ENCODE measurements at regions not wholly inside any gene's neighbourhood (a gene's known extent, or its start where the extent isn't known, plus 50 kb on each side); places are given as distances from the start of the nearest gene placed in this dataset.

DNA sequence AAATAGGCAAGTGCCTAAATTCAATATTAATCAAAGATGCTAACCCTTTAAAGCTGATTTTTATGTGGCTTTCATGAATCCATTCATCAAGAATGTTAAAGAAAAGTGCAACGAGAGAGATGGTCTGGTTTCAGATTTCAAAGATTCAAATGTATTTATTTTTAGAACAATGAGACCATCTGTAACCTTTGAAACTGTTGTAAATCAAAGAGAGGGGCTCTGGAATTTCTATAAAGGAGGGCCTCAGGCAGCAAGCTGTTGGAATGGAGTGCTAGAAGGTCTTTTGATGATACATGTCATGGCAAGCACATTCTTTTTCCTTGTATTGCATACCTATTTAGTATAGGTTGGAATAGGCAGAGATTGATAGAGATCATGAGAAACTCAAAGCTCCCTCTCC lies 433.0 kb downstream of the LRIG3 start:
- H3K9me2 ChIP-seq = no peaks in the 10 kb centered on the region
- H3F3A ChIP-seq (replicated peaks; ENCODE audit: insufficient read depth) = no peaks in the 10 kb centered on the region

DNA sequence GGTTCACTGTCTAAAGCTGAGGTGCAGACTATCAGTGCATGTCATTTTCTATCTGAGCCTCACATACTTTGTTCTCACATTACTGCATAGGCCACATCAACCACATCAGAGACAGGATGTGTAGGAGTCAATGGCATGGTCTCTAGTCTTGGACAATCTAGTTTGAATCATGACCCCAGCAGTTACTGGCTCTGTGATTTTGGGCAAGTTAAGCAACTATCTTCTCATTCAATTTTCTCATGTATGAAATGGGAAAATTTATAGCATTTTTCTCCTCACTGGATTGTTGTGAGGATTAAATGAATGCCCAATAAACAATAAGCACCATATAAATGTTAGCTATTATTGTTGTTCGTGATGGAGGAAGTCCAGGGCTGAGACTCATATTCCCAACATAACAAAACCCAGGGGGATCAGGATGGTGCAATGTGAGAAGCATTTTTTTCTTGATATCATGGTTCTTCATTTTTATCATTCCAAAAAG lies 432.6 kb downstream of the LRIG3 start:
- H3K27ac ChIP-seq (ENCODE audit: low read depth in 2 of 2, low read length in 1 of 2) = peak overlapping the region in 1 of 2 experiments; percentile 45; a peak in 1 of 4 replicates
- 25% methylated on average over 1 of the region's 1 CpG for WGBS (ENCODE audit: low lambda C conversion rate)
- H3K36me3 ChIP-seq (replicated peaks in 1 of 2; ENCODE audit: control insufficient read depth in 1 of 2, insufficient read depth in 2 of 2, low read length in 1 of 2) = no peaks in the 10 kb centered on the region
- no peak overlapping the region for H3K4me3 ChIP-seq (ENCODE audit: low read depth in 2 of 2, low read length in 1 of 2)
- H2AFZ ChIP-seq (ENCODE audit: low read depth) = no peak overlapping the region
- no peaks in the 10 kb centered on the region for H3F3A ChIP-seq (replicated peaks; ENCODE audit: insufficient read depth)
- ChIA-PET POLR2A (no interaction called here), CTCF (no interaction called here)
- no peaks in the 10 kb centered on the region for H3K79me2 ChIP-seq (ENCODE audit: insufficient read depth)
- H3K4me1 ChIP-seq (ENCODE audit: control insufficient read depth in 1 of 2, insufficient read depth in 2 of 2, low read depth in 1 of 2, low read length in 1 of 2) = no peaks in the 10 kb centered on the region
- TF ChIP-seq, protein P1, sequence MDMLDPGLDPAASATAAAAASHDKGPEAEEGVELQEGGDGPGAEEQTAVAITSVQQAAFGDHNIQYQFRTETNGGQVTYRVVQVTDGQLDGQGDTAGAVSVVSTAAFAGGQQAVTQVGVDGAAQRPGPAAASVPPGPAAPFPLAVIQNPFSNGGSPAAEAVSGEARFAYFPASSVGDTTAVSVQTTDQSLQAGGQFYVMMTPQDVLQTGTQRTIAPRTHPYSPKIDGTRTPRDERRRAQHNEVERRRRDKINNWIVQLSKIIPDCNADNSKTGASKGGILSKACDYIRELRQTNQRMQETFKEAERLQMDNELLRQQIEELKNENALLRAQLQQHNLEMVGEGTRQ (IDR thresholded peaks at IDR 0.05; ENCODE audit: borderline replicate concordance, low read depth, low read length) = no peak
- TF ChIP-seq, protein P2, sequence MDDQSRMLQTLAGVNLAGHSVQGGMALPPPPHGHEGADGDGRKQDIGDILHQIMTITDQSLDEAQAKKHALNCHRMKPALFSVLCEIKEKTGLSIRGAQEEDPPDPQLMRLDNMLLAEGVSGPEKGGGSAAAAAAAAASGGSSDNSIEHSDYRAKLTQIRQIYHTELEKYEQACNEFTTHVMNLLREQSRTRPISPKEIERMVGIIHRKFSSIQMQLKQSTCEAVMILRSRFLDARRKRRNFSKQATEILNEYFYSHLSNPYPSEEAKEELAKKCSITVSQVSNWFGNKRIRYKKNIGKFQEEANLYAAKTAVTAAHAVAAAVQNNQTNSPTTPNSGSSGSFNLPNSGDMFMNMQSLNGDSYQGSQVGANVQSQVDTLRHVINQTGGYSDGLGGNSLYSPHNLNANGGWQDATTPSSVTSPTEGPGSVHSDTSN (IDR thresholded peaks at IDR 0.05) = no peak
- no peak for TF ChIP-seq TEAD4 (IDR thresholded peaks at IDR 0.05; ENCODE audit: borderline replicate concordance, insufficient read depth)
- no peak for TF ChIP-seq ELF1 (IDR thresholded peaks at IDR 0.05)
- no peak for TF ChIP-seq MXI1 (IDR thresholded peaks at IDR 0.05; ENCODE audit: low read depth, low read length)
- TF ChIP-seq, protein P3, sequence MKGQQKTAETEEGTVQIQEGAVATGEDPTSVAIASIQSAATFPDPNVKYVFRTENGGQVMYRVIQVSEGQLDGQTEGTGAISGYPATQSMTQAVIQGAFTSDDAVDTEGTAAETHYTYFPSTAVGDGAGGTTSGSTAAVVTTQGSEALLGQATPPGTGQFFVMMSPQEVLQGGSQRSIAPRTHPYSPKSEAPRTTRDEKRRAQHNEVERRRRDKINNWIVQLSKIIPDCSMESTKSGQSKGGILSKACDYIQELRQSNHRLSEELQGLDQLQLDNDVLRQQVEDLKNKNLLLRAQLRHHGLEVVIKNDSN (IDR thresholded peaks at IDR 0.05; ENCODE audit: borderline replicate concordance, low read depth) = no peak
- TF ChIP-seq POLR2AphosphoS5 (IDR thresholded peaks at IDR 0.05; ENCODE audit: low read depth, low read length) = no peak
- TF ChIP-seq FOSL2 (IDR thresholded peaks at IDR 0.05; ENCODE audit: borderline replicate concordance, low read depth) = no peak
- TF ChIP-seq SIN3A (IDR thresholded peaks at IDR 0.05; ENCODE audit: borderline replicate concordance, low read depth, low read length) = no peak
- no peak for TF ChIP-seq GATA2 (CRISPR knock-in tag; IDR thresholded peaks at IDR 0.05)
- no peak for TF ChIP-seq SMC3 (IDR thresholded peaks at IDR 0.05; ENCODE audit: low read depth, low read length)
- no peaks in the 10 kb centered on the region for H3K9me2 ChIP-seq
- no peaks in the 10 kb centered on the region for H3K27me3 ChIP-seq (ENCODE audit: insufficient read depth)
- no peaks in the 10 kb centered on the region for H4K20me1 ChIP-seq (ENCODE audit: insufficient read depth)
- no peak overlapping the region for H3K9ac ChIP-seq
- no peak overlapping the region for H3K4me2 ChIP-seq
- H3K9me3 ChIP-seq = no peaks in the 10 kb centered on the region
- DNase-seq = no peak

More for the DNA sequence above, 433.0 kb downstream of the LRIG3 start:
- H3K36me3 ChIP-seq (replicated peaks in 1 of 2; ENCODE audit: control insufficient read depth in 1 of 2, insufficient read depth in 2 of 2, low read length in 1 of 2) = no peaks in the 10 kb centered on the region
- H4K20me1 ChIP-seq (ENCODE audit: insufficient read depth) = no peaks in the 10 kb centered on the region
- no peak overlapping the region for H3K4me2 ChIP-seq
- no peaks in the 10 kb centered on the region for H3K27me3 ChIP-seq (ENCODE audit: insufficient read depth)
- H3K4me3 ChIP-seq (ENCODE audit: low read depth in 2 of 2, low read length in 1 of 2) = no peak overlapping the region
- DNase-seq = no peak
- H3K4me1 ChIP-seq (ENCODE audit: control insufficient read depth in 1 of 2, insufficient read depth in 2 of 2, low read depth in 1 of 2, low read length in 1 of 2) = no peaks in the 10 kb centered on the region
- no peak overlapping the region for H3K9ac ChIP-seq
- WGBS (ENCODE audit: low lambda C conversion rate) = 0% methylated on average over 1 of the region's 1 CpG
- peak overlapping the region in 1 of 2 experiments; percentile 45; a peak in 1 of 4 replicates for H3K27ac ChIP-seq (ENCODE audit: low read depth in 2 of 2, low read length in 1 of 2)
- no peak overlapping the region for H2AFZ ChIP-seq (ENCODE audit: low read depth)
- H3K9me3 ChIP-seq = no peaks in the 10 kb centered on the region
- TF ChIP-seq MEF2A (IDR thresholded peaks at IDR 0.05; ENCODE audit: borderline replicate concordance, low read depth) (0 out of 2 replicates have a peak, but pooled peaks have one; percentile 36), YY1 (IDR thresholded peaks at IDR 0.05; ENCODE audit: low read depth) (no peak)
- H3K79me2 ChIP-seq (ENCODE audit: insufficient read depth) = no peaks in the 10 kb centered on the region
- POLR2A ChIA-PET = no interaction called here
- CTCF ChIA-PET = no interaction called here
